ENCODE measurements at regions not wholly inside any gene's neighbourhood (a gene's known extent, or its start where the extent isn't known, plus 50 kb on each side); places are given as distances from the start of the nearest gene placed in this dataset.

DNA sequence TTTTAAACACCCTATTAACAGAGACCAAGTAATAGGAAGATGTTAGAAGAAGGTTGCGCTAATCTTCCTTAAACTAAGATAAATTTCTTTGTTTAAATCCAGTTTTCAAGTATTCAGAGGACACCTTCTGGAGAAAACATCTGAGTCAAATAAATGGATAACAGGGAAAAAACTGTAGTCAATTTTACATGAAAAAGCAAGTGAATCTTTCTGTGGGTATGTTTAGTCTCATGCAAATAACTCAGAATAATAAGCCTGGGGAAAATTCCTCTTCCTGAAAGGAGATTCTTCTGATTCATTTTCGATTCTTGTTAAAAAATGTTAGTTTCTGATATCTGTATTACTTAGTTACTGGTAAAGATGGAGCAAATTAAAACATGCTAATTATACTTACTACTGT lies 145.5 kb downstream of the CTH start:
- Histone ChIP-seq H3K9me1 (ENCODE audit: control insufficient read depth, extremely low read depth, insufficient read depth, low read length) (no peaks in the 10 kb centered on the region), H3K27me3 (ENCODE audit: control insufficient read depth, extremely low read depth, insufficient read depth, low read length) (no peaks in the 10 kb centered on the region), H3K4me2 (ENCODE audit: control insufficient read depth, extremely low read depth, insufficient read depth, low read depth, low read length) (no peak overlapping the region), H2AFZ (ENCODE audit: control insufficient read depth, low read length) (no peak overlapping the region), H4K20me1 (ENCODE audit: control insufficient read depth, extremely low read depth, insufficient read depth, low read length) (no peaks in the 10 kb centered on the region), H3K4me3 (ENCODE audit: control insufficient read depth in 2 of 3, extremely low read depth in 1 of 3, insufficient read depth in 2 of 3, low read depth in 1 of 3, low read length in 3 of 3) (no peak overlapping the region), H3K4me1 (ENCODE audit: control insufficient read depth, extremely low read depth, insufficient read depth, low read length) (no peaks in the 10 kb centered on the region), H3K9ac (ENCODE audit: control insufficient read depth, extremely low read depth, insufficient read depth, low read length) (no peak overlapping the region), H3K9me3 (ENCODE audit: control insufficient read depth, low read depth, low read length) (no peaks in the 10 kb centered on the region), H3K79me2 (ENCODE audit: control insufficient read depth, insufficient read depth, low read length) (no peaks in the 10 kb centered on the region), H3K27ac (ENCODE audit: control insufficient read depth, insufficient read depth, low read length) (no peak overlapping the region), H3K36me3 (ENCODE audit: control insufficient read depth in 2 of 2, extremely low read depth in 1 of 2, insufficient read depth in 2 of 2, low read length in 2 of 2) (no peaks in the 10 kb centered on the region)
- dilution Hi-C loops (cut with MboI; ENCODE audit: extremely low pct_ligation_motif_present, low sequenced_read_pairs) = no loop called here
- FAIRE-seq (no peak), DNase-seq (ENCODE audit: low read depth, low spot score) (no peak)
- no peak for TF ChIP-seq EZH2 (IDR thresholded peaks at IDR 0.05; ENCODE audit: low read length)
- TF ChIP-seq, protein P1, sequence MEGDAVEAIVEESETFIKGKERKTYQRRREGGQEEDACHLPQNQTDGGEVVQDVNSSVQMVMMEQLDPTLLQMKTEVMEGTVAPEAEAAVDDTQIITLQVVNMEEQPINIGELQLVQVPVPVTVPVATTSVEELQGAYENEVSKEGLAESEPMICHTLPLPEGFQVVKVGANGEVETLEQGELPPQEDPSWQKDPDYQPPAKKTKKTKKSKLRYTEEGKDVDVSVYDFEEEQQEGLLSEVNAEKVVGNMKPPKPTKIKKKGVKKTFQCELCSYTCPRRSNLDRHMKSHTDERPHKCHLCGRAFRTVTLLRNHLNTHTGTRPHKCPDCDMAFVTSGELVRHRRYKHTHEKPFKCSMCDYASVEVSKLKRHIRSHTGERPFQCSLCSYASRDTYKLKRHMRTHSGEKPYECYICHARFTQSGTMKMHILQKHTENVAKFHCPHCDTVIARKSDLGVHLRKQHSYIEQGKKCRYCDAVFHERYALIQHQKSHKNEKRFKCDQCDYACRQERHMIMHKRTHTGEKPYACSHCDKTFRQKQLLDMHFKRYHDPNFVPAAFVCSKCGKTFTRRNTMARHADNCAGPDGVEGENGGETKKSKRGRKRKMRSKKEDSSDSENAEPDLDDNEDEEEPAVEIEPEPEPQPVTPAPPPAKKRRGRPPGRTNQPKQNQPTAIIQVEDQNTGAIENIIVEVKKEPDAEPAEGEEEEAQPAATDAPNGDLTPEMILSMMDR (optimal IDR thresholded peaks at IDR 0.05 in 1 of 3, IDR thresholded peaks at IDR 0.05 in 1 of 3, conservative IDR thresholded peaks at IDR 0.05 in 1 of 3; ENCODE audit: extremely low read depth in 1 of 3, insufficient read depth in 2 of 3, low read length in 3 of 3) = no peak

DNA sequence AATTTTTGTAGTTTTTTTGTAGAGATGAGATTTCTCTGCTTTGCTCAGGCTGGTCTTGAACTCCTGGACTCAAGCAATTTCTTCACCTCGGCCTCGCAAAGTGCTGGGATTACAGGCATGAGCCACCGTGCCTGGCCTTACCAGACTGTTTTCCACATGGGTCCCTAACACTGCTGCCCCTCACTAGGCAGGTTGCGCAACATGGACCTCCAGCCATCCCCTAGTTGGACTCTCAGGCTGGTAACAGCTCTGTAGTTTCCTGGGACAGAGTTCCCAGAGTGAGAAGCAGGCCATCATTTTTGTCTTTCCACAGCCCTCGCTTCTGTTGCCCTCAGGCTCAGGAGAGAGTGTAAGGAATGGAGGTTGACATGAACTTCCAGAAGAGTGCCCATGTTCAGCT lies 156.1 kb downstream of the CTH start:
- FAIRE-seq (no peak), DNase-seq (ENCODE audit: low read depth, low spot score) (no peak)
- dilution Hi-C loops (cut with MboI; ENCODE audit: extremely low pct_ligation_motif_present, low sequenced_read_pairs) = no loop called here
- Histone ChIP-seq H3K4me2 (ENCODE audit: control insufficient read depth, extremely low read depth, insufficient read depth, low read depth, low read length) (no peak overlapping the region), H3K36me3 (ENCODE audit: control insufficient read depth in 2 of 2, extremely low read depth in 1 of 2, insufficient read depth in 2 of 2, low read length in 2 of 2) (no peaks in the 10 kb centered on the region), H3K4me3 (ENCODE audit: control insufficient read depth in 2 of 3, extremely low read depth in 1 of 3, insufficient read depth in 2 of 3, low read depth in 1 of 3, low read length in 3 of 3) (no peak overlapping the region), H2AFZ (ENCODE audit: control insufficient read depth, low read length) (no peak overlapping the region), H4K20me1 (ENCODE audit: control insufficient read depth, extremely low read depth, insufficient read depth, low read length) (no peaks in the 10 kb centered on the region), H3K9me1 (ENCODE audit: control insufficient read depth, extremely low read depth, insufficient read depth, low read length) (no peaks in the 10 kb centered on the region), H3K4me1 (ENCODE audit: control insufficient read depth, extremely low read depth, insufficient read depth, low read length) (no peaks in the 10 kb centered on the region), H3K9me3 (ENCODE audit: control insufficient read depth, low read depth, low read length) (no peaks in the 10 kb centered on the region), H3K27me3 (ENCODE audit: control insufficient read depth, extremely low read depth, insufficient read depth, low read length) (no peaks in the 10 kb centered on the region), H3K79me2 (ENCODE audit: control insufficient read depth, insufficient read depth, low read length) (no peaks in the 10 kb centered on the region), H3K9ac (ENCODE audit: control insufficient read depth, extremely low read depth, insufficient read depth, low read length) (no peak overlapping the region), H3K27ac (ENCODE audit: control insufficient read depth, insufficient read depth, low read length) (no peak overlapping the region)
- TF ChIP-seq, protein P1 (optimal IDR thresholded peaks at IDR 0.05 in 1 of 3, IDR thresholded peaks at IDR 0.05 in 1 of 3, conservative IDR thresholded peaks at IDR 0.05 in 1 of 3; ENCODE audit: extremely low read depth in 1 of 3, insufficient read depth in 2 of 3, low read length in 3 of 3) = no peak
- TF ChIP-seq EZH2 (IDR thresholded peaks at IDR 0.05; ENCODE audit: low read length) = no peak
